Prostate gland (tissue), 2 donors: ENCODE measurements at regions not wholly inside any gene's neighbourhood (a gene's known extent, or its start where the extent isn't known, plus 50 kb on each side); places are given as distances from the start of the nearest gene placed in this dataset.

Experiments
- CTCF ChIP-seq, 4 experiments: fragments of 200-600 bp in 2 of 4; fragments of 450-650 bp in 2 of 4; sonication (generic) in 2 of 4; IDR thresholded peaks; 1 replicate in 3 of 4; 2 replicates in 1 of 4; pipeline ENCODE4 v1.5.1; 2016 to 2019; ENCODE audit warnings: antibody characterized with exemption in 4 of 4, mild to moderate bottlenecking in 2 of 4, moderate library complexity in 2 of 4
- POLR2A ChIP-seq: fragments of 450-650 bp; IDR thresholded peaks from one replicate; pipeline ENCODE4 v1.6.1; 2016; ENCODE audit warnings: antibody characterized with exemption, mild to moderate bottlenecking
- POLR2AphosphoS5 ChIP-seq: sonication (generic); formaldehyde crosslinking; IDR thresholded peaks from one replicate; pipeline ENCODE4 v1.6.1; 2017; ENCODE audit warnings: antibody characterized with exemption

GRCh38 chr19:29417048-29417447, 108.7 kb upstream of the VSTM2B start:
- TF ChIP-seq CTCF (IDR thresholded peaks at IDR 0.05) (no peak), POLR2A (no peak), POLR2AphosphoS5 (no peak)
